GM12878 (cell line): ENCODE measurements at regions not wholly inside any gene's neighbourhood (a gene's known extent, or its start where the extent isn't known, plus 50 kb on each side); places are given as distances from the start of the nearest gene placed in this dataset.

ENCODE experiments used
- ATAC-seq: fragments of 200-7000 bp; cut with Tn5 transposase; 3 replicates; pipeline ENCODE4 v1.9.1; 2020; ENCODE audit warnings: mild to moderate bottlenecking, moderate library complexity
- BruUV-seq: library from RNA; stranded (reverse); fragments of 400-500 nt; replicated peaks from 2 replicates; lab custom pipeline; 2021; lab: Mats Ljungman, UMichigan
- CTCF ChIA-PET: fragments of 300-600 bp; sonication (Branson Sonifier 250); formaldehyde crosslinking; extraction: SDS; loops from one replicate; lab custom pipeline; 2021; ENCODE audit warnings: inconsistent platforms; lab: Yijun Ruan, JAX
- POLR2A ChIA-PET: fragments of 350-600 bp; formaldehyde crosslinking; extraction: SDS; loops from one replicate; lab custom pipeline; 2021; ENCODE audit warnings: inconsistent platforms; lab: Charles Lee
- RAD21 ChIA-PET: fragments of 300-600 bp; sonication (Branson Sonifier 250); formaldehyde crosslinking; loops from one replicate; lab custom pipeline; 2023; ENCODE audit warnings: antibody characterized with exemption; ENCODE audit not compliant: unreplicated experiment; lab: Charles Lee
- SMC1A ChIA-PET: fragments of 300-600 bp; sonication (Branson Sonifier 250); formaldehyde crosslinking; loops from one replicate; lab custom pipeline; 2023; ENCODE audit not compliant: unreplicated experiment, uncharacterized antibody; lab: Charles Lee
- DNase-seq: peaks from one replicate; pipeline ENCODE4 v3.0.0-alpha.2; 2011; ENCODE audit warnings: low read depth, low spot score
- FAIRE-seq: peaks from 3 replicates; lab custom pipeline; 2011; peaks lifted over from hg19 to GRCh38; lab: Jason Lieb, UNC
- H2AFZ ChIP-seq: 2 replicates; pipeline ENCODE4 v1.6.0; 2011; ENCODE audit warnings: low read depth, low read length, control low read depth; ENCODE audit not compliant: control insufficient read depth
- H3K27ac ChIP-seq: 2 replicates; pipeline ENCODE4 v1.5.1; 2011; ENCODE audit warnings: control low read depth; ENCODE audit not compliant: control insufficient read depth, insufficient read depth
- H3K27me3 ChIP-seq, 2 experiments: replicated peaks in 1 of 2; 2 replicates each; pipeline versions ENCODE4 v1.6.0 to v1.6.1; 2011; ENCODE audit warnings: low read length in 1 of 2; ENCODE audit not compliant: control insufficient read depth in 2 of 2, insufficient read depth in 2 of 2
- H3K36me3 ChIP-seq, 2 experiments: 2 replicates each; pipeline ENCODE4 v1.5.1; 2011; ENCODE audit warnings: low read length in 1 of 2; ENCODE audit not compliant: control insufficient read depth in 2 of 2, insufficient read depth in 2 of 2
- H3K4me1 ChIP-seq: 2 replicates; pipeline ENCODE4 v1.6.1; 2011; ENCODE audit warnings: mild to moderate bottlenecking, low read length, moderate library complexity, mixed read lengths; ENCODE audit not compliant: control insufficient read depth, insufficient read depth
- H3K4me2 ChIP-seq: 2 replicates; pipeline ENCODE4 v1.6.0; 2011; ENCODE audit warnings: control low read depth; ENCODE audit not compliant: control insufficient read depth, insufficient read depth
- H3K4me3 ChIP-seq: fragments of 200-600 bp; sonication (generic); 2 replicates; pipeline ENCODE4 v1.5.1; 2016
- H3K79me2 ChIP-seq: 2 replicates; pipeline ENCODE4 v1.6.0; 2011; ENCODE audit warnings: low read length; ENCODE audit not compliant: control insufficient read depth, insufficient read depth
- H3K9ac ChIP-seq: 2 replicates; pipeline ENCODE4 v1.8.0; 2011; ENCODE audit warnings: low read length, control low read depth, mixed read lengths; ENCODE audit not compliant: control insufficient read depth, insufficient read depth
- H3K9me3 ChIP-seq: replicated peaks from 3 replicates; pipeline ENCODE4 v1.5.1; 2011; ENCODE audit warnings: mild to moderate bottlenecking, low read length; ENCODE audit not compliant: control insufficient read depth, insufficient read depth
- H4K20me1 ChIP-seq: 2 replicates; pipeline ENCODE4 v1.6.0; 2011; ENCODE audit not compliant: control insufficient read depth, insufficient read depth
- ATF7 ChIP-seq: fragments of 450-650 bp; IDR thresholded peaks from 2 replicates; pipeline ENCODE4 v1.6.1; 2016; ENCODE audit warnings: low read depth, mild to moderate bottlenecking
- EGR1 ChIP-seq, 2 experiments: IDR thresholded peaks; 1 replicate in 1 of 2; 2 replicates in 1 of 2; pipeline ENCODE4 v1.6.1; 2011 to 2012; ENCODE audit warnings: low read depth in 2 of 2, low read length in 2 of 2, borderline replicate concordance in 1 of 2, mild to moderate bottlenecking in 1 of 2, moderate library complexity in 1 of 2
- MLLT1 ChIP-seq: fragments of 450-650 bp; IDR thresholded peaks from 2 replicates; pipeline ENCODE4 v1.6.1; 2016; ENCODE audit warnings: mild to moderate bottlenecking
- NR2F1 ChIP-seq: fragments of 450-650 bp; conservative IDR thresholded peaks from 2 replicates; pipeline ENCODE4 v1.6.1; 2017; ENCODE audit warnings: mild to moderate bottlenecking
- SPI1 ChIP-seq: IDR thresholded peaks from 2 replicates; pipeline ENCODE4 v1.6.1; 2011; ENCODE audit warnings: low read depth, mild to moderate bottlenecking, low read length, moderate library complexity, borderline replicate concordance; ENCODE audit not compliant: insufficient read depth
- TCF12 ChIP-seq: IDR thresholded peaks from 2 replicates; pipeline ENCODE4 v1.6.1; 2011; ENCODE audit warnings: low read depth, mild to moderate bottlenecking, low read length
- ZBTB4 ChIP-seq: fragments of 450-650 bp; formaldehyde crosslinking; IDR thresholded peaks from 2 replicates; pipeline ENCODE4 v1.4.0; 2022; ENCODE audit warnings: mild to moderate bottlenecking, moderate library complexity
- ZNF207 ChIP-seq: fragments of 450-650 bp; IDR thresholded peaks from 2 replicates; pipeline ENCODE4 v1.6.1; 2014; ENCODE audit warnings: antibody characterized with exemption, mild to moderate bottlenecking, borderline replicate concordance
- ZNF687 ChIP-seq: fragments of 450-650 bp; IDR thresholded peaks from 2 replicates; pipeline ENCODE4 v1.6.1; 2017; ENCODE audit warnings: mild to moderate bottlenecking, moderate library complexity
- WGBS: methylation state at CpG from one replicate; pipeline ENCODE4 v1.1.6; 2016; ENCODE audit warnings: low lambda C conversion rate; ENCODE audit not compliant: insufficient replicate concordance, insufficient coverage; ENCODE audit errors: missing lambda C conversion rate; 5-methylcytosine and 5-hydroxymethylcytosine counted together
- in situ Hi-C: fragments of 300-500 bp; cut with MboI; formaldehyde crosslinking; loops from 9 replicates; pipeline ENCODE4 v1.14.3; 2018; ENCODE audit warnings: mixed read lengths
- intact Hi-C: fragments of 100-400 bp; cut with micrococcal nuclease; formaldehyde crosslinking; loops from one replicate; pipeline ENCODE4 v1.14.2; 2022; ENCODE audit not compliant: unreplicated experiment
- TF ChIP-seq, protein P1 (sequence below): fragments of 450-650 bp; IDR thresholded peaks from 2 replicates; pipeline ENCODE4 v1.6.1; 2014; ENCODE audit warnings: mild to moderate bottlenecking

DNA sequence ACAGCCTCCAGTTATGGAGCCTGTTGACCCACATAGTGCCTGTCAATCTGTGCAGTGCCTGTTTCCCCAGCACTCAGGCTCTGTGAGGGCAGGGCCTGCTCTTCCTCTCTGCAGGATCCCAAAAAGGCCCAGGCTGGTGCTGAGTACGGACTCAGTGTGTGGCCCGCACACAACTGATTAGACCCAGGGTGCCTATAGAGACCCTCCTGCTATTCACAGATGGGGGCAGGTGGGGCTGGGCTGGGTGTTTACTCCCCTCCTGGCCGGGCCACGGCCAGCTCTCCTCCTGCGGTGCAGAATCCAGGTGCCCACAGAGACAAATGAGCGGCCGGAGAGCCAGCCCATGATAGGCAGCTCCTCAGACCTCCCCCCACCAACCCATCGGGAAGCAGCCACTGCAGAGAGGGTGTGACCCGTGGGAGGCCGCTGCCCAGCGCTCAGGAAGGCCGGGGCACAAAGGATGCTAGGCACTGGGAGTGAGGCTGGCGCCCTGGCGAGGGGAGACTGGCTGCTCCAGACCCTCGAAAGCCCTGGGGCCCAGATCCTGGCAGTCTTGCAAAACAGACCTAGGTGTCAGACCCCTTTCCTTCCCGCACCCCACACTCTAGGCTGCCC, 239.0 kb downstream of the CTTN start:
- DNase-seq: no peak
- Histone ChIP-seq H3K9me3 (no peaks in the 10 kb centered on the region; the same call in 2 of the 3 replicates), H3K4me3 (no peak overlapping the region), H3K27ac (no peak overlapping the region), H3K79me2 (no peaks in the 10 kb centered on the region), H3K4me2 (no peak overlapping the region), H2AFZ (no peak overlapping the region), H4K20me1 (no peaks in the 10 kb centered on the region), H3K36me3 (no peaks in the 10 kb centered on the region), H3K27me3 (no peaks in the 10 kb centered on the region; a peak in 1 of 4 replicates), H3K4me1 (no peaks in the 10 kb centered on the region), H3K9ac (no peak overlapping the region)
- ChIA-PET POLR2A (no interaction called here), CTCF (no interaction called here), SMC1A (no interaction called here), RAD21 (no interaction called here)
- intact Hi-C loops: no loop called here
- BruUV-seq: no TSS peak
- TF ChIP-seq, protein P1, sequence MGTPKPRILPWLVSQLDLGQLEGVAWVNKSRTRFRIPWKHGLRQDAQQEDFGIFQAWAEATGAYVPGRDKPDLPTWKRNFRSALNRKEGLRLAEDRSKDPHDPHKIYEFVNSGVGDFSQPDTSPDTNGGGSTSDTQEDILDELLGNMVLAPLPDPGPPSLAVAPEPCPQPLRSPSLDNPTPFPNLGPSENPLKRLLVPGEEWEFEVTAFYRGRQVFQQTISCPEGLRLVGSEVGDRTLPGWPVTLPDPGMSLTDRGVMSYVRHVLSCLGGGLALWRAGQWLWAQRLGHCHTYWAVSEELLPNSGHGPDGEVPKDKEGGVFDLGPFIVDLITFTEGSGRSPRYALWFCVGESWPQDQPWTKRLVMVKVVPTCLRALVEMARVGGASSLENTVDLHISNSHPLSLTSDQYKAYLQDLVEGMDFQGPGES: no peak
- no peak for TF ChIP-seq ZNF207
- TF ChIP-seq ZBTB4: no peak
- no peak for TF ChIP-seq NR2F1
- TF ChIP-seq SPI1: no peak
- no peak for TF ChIP-seq TCF12
- TF ChIP-seq MLLT1: no peak
- no peak for TF ChIP-seq ATF7
- TF ChIP-seq EGR1 (IDR thresholded peaks at IDR 0.05; ENCODE audit: borderline replicate concordance in 1 of 2, low read depth in 2 of 2, low read length in 2 of 2): no peak
- no peak for TF ChIP-seq ZNF687
- WGBS: 34% methylated on average over 13 of the region's 16 CpGs
- no peak for ATAC-seq
- in situ Hi-C loops: no loop called here
- no peak for FAIRE-seq
